Gastroesophageal sphincter (tissue), 4 donors: ENCODE measurements at regions not wholly inside any gene's neighbourhood (a gene's known extent, or its start where the extent isn't known, plus 50 kb on each side); places are given as distances from the start of the nearest gene placed in this dataset.

Experiments
- ATAC-seq: fragments of 150-250 bp; one replicate; pipeline ENCODE4 v1.9.1; 2016; ENCODE audit warnings: mild to moderate bottlenecking, moderate library complexity
- H3K27ac ChIP-seq, 4 donors: fragments of 200-600 bp; sonication (generic) in 3 of 4; 1 replicate in 3 of 4; 2 replicates in 1 of 4; pipeline ENCODE4 v1.5.1; 2016 to 2019
- H3K27me3 ChIP-seq: fragments of 200-600 bp; sonication (generic); one replicate; pipeline ENCODE4 v1.5.1; 2019
- H3K36me3 ChIP-seq, 2 donors: fragments of 200-600 bp; sonication (generic); one replicate each; pipeline ENCODE4 v1.5.1; 2019; ENCODE audit warnings: control low read depth in 1 of 2
- H3K4me1 ChIP-seq, 3 donors: fragments of 200-600 bp; sonication (generic); 1 replicate in 2 of 3; 2 replicates in 1 of 3; pipeline ENCODE4 v1.5.1; 2016 to 2019; ENCODE audit warnings: control low read depth in 2 of 3
- H3K4me3 ChIP-seq, 2 donors: fragments of 200-600 bp; sonication (generic); one replicate each; pipeline ENCODE4 v1.5.1; 2019; ENCODE audit warnings: mild to moderate bottlenecking in 1 of 2, moderate library complexity in 1 of 2
- H3K9me3 ChIP-seq, 3 donors: fragments of 200-600 bp; sonication (generic); one replicate each; pipeline ENCODE4 v1.5.1; 2017 to 2019; ENCODE audit warnings: control low read depth in 2 of 3
- CTCF ChIP-seq, 4 experiments: fragments of 200-600 bp in 2 of 4; fragments of 450-650 bp in 2 of 4; sonication (generic) in 1 of 4; IDR thresholded peaks; one replicate each; pipeline ENCODE4 v1.5.1; 2017 to 2019; ENCODE audit warnings: antibody characterized with exemption in 4 of 4, mild to moderate bottlenecking in 2 of 4, moderate library complexity in 2 of 4
- EP300 ChIP-seq: sonication (generic); formaldehyde crosslinking; IDR thresholded peaks from one replicate; pipeline ENCODE4 v1.6.1; 2017; ENCODE audit warnings: antibody characterized with exemption, mild to moderate bottlenecking
- POLR2A ChIP-seq, 2 donors: fragments of 450-650 bp; IDR thresholded peaks; one replicate each; pipeline ENCODE4 v1.6.1; 2017; ENCODE audit warnings: antibody characterized with exemption in 2 of 2, mild to moderate bottlenecking in 2 of 2, moderate library complexity in 1 of 2
- POLR2AphosphoS5 ChIP-seq: sonication (generic); formaldehyde crosslinking; IDR thresholded peaks from one replicate; pipeline ENCODE4 v1.6.1; 2017; ENCODE audit warnings: antibody characterized with exemption
- WGBS, 2 donors: methylation state at CpG; one replicate each; pipeline ENCODE4 v1.1.5; 2018; ENCODE audit warnings: low coverage in 1 of 2; 5-methylcytosine and 5-hydroxymethylcytosine counted together

- TF ChIP-seq CTCF (IDR thresholded peaks at IDR 0.05) (no peak), POLR2AphosphoS5 (no peak), POLR2A (IDR thresholded peaks at IDR 0.05) (no peak), EP300 (no peak)
- Histone ChIP-seq H3K4me1 (no peaks in the 10 kb centered on the region), H3K27ac (no peak overlapping the region), H3K4me3 (no peak overlapping the region), H3K9me3 (no peaks in the 10 kb centered on the region), H3K27me3 (no peaks in the 10 kb centered on the region), H3K36me3 (no peaks in the 10 kb centered on the region)
- no peak for ATAC-seq
- 66 to 77% methylated on average over 5 to 7 of the region's 7 CpGs for WGBS, 2 donors
These were observed 737.0 kb upstream of the ADGRB3 start for GRCh38 chr6:67897998-67898607.

DNA sequence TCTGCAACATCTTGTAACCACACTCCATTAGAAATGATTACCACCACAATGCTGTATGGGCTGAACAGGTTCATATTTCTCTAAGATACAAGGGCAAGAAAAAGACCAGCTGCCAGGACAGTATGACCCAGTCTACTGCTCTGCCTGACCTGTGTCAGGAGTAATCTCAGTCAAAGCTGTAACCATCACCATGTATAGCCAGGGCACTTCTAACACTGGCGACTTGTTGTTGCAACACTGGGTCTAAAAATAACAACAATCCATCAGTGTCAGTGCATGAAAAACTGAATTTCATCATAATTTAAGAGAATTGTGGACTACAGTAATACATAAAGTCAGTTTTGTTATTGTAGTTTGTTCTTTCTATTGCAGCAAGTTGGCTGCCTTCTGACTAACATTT is 738.6 kb upstream of the ADGRB3 start:
- Histone ChIP-seq H3K4me1 (no peaks in the 10 kb centered on the region), H3K4me3 (no peak overlapping the region), H3K36me3 (no peaks in the 10 kb centered on the region), H3K27me3 (no peaks in the 10 kb centered on the region), H3K9me3 (no peaks in the 10 kb centered on the region), H3K27ac (no peak overlapping the region)
- ATAC-seq = no peak
- TF ChIP-seq CTCF (IDR thresholded peaks at IDR 0.05) (no peak), POLR2AphosphoS5 (no peak), POLR2A (IDR thresholded peaks at IDR 0.05) (no peak), EP300 (no peak)
- WGBS, 2 donors = 0 to 13% methylated on average over 1 of the region's 1 CpG

GRCh38 chr6:67889682-67889995 is 745.4 kb upstream of the ADGRB3 start:
- 42 to 45% methylated on average over 2 of the region's 2 CpGs for WGBS, 2 donors
- no peak for TF ChIP-seq POLR2A (IDR thresholded peaks at IDR 0.05)
- no peak for TF ChIP-seq EP300
- no peak for TF ChIP-seq CTCF (IDR thresholded peaks at IDR 0.05)
- TF ChIP-seq POLR2AphosphoS5 = no peak
- no peaks in the 10 kb centered on the region for H3K27me3 ChIP-seq
- no peak overlapping the region for H3K27ac ChIP-seq
- no peaks in the 10 kb centered on the region for H3K4me1 ChIP-seq
- H3K36me3 ChIP-seq = no peaks in the 10 kb centered on the region
- H3K4me3 ChIP-seq = no peak overlapping the region
- ATAC-seq = no peak
- no peaks in the 10 kb centered on the region for H3K9me3 ChIP-seq

DNA sequence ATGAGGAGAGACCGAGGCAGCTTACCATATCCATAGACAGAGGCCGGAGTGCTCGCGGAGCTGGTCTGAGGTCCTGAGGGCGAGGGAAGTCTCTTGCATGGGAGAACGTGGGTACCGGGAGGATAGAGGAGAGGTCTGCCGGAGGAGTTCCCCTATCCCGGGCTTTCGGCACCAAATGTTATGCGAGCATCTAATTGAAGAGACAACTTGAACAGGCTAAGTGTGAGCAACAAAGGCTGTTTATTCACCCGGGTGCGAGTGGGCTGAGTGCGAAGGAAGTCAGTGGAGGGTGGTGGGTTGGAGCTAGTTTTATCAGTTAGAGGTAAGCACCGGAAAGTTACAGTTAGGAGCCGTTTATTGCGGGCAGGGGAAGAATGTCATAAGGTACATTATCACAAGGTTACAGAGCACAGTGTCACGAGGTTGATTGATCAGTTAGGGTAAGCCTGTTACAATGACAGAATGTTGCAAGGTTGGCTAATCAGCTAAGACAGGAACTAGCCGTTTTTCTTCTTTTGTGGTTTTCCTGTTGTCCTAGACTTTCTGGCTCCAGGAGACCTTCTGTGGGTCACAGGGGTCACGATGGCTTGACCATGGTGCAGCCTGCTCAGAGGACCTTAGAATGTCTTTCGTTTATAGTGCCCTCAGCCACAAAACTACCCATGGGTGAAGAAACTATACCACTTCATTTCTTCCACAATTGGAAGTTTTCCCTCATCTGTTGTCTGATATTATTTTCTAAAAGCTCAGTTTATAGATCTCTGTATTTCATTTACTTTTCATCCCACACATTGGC is 746.0 kb upstream of the ADGRB3 start:
- ATAC-seq = no peak
- Histone ChIP-seq H3K4me3 (no peak overlapping the region), H3K36me3 (no peaks in the 10 kb centered on the region), H3K9me3 (no peaks in the 10 kb centered on the region), H3K4me1 (no peaks in the 10 kb centered on the region), H3K27ac (no peak overlapping the region), H3K27me3 (no peaks in the 10 kb centered on the region)
- 55 to 76% methylated on average over 7 to 17 of the region's 21 CpGs for WGBS, 2 donors
- TF ChIP-seq POLR2A (IDR thresholded peaks at IDR 0.05) = no peak
- TF ChIP-seq POLR2AphosphoS5 = no peak
- no peak for TF ChIP-seq EP300
- no peak for TF ChIP-seq CTCF (IDR thresholded peaks at IDR 0.05)

GRCh38 chr6:67888546-67888885 is 746.6 kb upstream of the ADGRB3 start:
- H3K9me3 ChIP-seq = no peaks in the 10 kb centered on the region
- no peaks in the 10 kb centered on the region for H3K36me3 ChIP-seq
- H3K4me3 ChIP-seq = no peak overlapping the region
- ATAC-seq = no peak
- TF ChIP-seq CTCF (IDR thresholded peaks at IDR 0.05) (no peak), EP300 (no peak), POLR2AphosphoS5 (no peak), POLR2A (IDR thresholded peaks at IDR 0.05) (no peak)
- no peaks in the 10 kb centered on the region for H3K27me3 ChIP-seq
- H3K27ac ChIP-seq = no peak overlapping the region
- WGBS, 2 donors = 85 to 89% methylated on average over 7 to 9 of the region's 9 CpGs
- no peaks in the 10 kb centered on the region for H3K4me1 ChIP-seq
